Fibroblast of the aortic adventitia (primary cell): ENCODE measurements at regions not wholly inside any gene's neighbourhood (a gene's known extent, or its start where the extent isn't known, plus 50 kb on each side); places are given as distances from the start of the nearest gene placed in this dataset.

Experiments
- DNase-seq: peaks from one replicate; pipeline ENCODE4 v3.0.0-alpha.2; 2010; ENCODE audit warnings: low read depth
- H3K4me3 ChIP-seq: 2 replicates; pipeline ENCODE4 v1.5.1; 2011; ENCODE audit warnings: low read depth, mild to moderate bottlenecking, control low read depth, low read length, moderate library complexity
- TF ChIP-seq, protein P1 (sequence below): IDR thresholded peaks from 2 replicates; pipeline ENCODE4 v1.5.1; 2011; ENCODE audit warnings: mild to moderate bottlenecking, low read length, control low read depth, inconsistent platforms; ENCODE audit not compliant: insufficient read depth

DNA sequence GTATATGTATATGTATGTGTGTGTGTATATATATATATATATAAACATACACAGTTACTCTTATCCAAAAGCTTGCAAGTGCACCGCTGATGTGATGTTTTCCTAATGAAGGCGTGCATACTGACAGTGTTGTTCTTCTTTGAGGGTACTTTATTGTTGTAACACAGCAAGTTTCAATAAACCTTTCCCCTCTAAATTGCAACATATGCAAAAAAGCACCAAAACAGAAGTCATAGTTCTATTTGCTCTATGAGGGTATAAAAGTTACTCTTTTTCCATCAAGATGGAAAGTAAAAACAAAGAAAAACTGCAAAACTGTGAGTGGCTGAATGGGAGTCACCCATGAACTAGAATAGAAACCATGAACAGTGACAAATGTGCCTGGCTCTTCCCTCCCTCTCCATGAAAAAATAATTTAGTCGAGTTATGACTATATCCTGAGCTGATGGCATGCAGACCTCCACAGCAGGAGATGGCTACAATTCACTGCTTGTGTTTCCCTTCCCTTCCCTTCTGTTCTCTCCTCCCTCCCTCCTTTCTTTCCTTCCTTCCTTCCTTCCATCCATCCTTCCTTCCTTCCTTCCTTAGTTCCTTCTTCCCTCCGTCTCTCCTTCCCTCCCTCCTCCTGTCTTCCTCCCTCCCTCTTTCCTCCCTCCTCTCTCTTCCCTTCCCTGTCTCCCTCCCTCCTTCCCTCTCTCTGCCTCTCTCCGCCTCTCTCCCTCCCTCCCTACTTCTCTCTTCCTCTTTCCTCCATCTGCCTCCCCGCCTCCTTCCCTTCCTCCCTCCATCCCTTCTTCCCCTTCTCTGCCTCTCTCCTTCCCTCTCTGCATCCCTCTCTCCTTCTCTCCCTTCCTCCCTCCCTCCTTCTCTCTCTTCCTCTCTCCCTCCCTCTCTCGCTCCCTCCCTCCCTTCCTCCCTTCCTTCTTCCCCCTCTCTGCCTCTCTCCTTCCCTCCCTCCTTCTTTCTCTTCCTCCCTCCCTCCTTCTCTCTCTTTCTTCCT is 220.7 kb upstream of the POU3F1 start:
- TF ChIP-seq, protein P1, sequence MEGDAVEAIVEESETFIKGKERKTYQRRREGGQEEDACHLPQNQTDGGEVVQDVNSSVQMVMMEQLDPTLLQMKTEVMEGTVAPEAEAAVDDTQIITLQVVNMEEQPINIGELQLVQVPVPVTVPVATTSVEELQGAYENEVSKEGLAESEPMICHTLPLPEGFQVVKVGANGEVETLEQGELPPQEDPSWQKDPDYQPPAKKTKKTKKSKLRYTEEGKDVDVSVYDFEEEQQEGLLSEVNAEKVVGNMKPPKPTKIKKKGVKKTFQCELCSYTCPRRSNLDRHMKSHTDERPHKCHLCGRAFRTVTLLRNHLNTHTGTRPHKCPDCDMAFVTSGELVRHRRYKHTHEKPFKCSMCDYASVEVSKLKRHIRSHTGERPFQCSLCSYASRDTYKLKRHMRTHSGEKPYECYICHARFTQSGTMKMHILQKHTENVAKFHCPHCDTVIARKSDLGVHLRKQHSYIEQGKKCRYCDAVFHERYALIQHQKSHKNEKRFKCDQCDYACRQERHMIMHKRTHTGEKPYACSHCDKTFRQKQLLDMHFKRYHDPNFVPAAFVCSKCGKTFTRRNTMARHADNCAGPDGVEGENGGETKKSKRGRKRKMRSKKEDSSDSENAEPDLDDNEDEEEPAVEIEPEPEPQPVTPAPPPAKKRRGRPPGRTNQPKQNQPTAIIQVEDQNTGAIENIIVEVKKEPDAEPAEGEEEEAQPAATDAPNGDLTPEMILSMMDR: no peak
- no peak overlapping the region for H3K4me3 ChIP-seq
- no peak for DNase-seq

DNA sequence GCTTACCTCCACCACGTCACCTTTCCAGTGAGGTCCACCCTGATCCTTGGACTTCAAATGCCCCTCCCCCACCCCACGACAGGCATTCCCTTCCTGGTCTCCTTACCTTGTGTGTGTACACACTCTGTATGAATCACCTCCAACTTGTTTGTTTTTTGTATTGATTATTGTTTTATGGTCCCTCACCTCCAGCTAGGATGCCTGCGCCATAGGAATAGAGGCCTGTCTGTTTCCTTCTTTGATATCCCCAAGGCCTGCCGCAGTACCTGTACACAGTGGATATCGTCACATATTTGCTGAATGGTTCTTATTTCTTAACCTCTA is 219.6 kb upstream of the POU3F1 start:
- TF ChIP-seq, protein P1: no peak
- no peak overlapping the region for H3K4me3 ChIP-seq
- DNase-seq: no peak

DNA sequence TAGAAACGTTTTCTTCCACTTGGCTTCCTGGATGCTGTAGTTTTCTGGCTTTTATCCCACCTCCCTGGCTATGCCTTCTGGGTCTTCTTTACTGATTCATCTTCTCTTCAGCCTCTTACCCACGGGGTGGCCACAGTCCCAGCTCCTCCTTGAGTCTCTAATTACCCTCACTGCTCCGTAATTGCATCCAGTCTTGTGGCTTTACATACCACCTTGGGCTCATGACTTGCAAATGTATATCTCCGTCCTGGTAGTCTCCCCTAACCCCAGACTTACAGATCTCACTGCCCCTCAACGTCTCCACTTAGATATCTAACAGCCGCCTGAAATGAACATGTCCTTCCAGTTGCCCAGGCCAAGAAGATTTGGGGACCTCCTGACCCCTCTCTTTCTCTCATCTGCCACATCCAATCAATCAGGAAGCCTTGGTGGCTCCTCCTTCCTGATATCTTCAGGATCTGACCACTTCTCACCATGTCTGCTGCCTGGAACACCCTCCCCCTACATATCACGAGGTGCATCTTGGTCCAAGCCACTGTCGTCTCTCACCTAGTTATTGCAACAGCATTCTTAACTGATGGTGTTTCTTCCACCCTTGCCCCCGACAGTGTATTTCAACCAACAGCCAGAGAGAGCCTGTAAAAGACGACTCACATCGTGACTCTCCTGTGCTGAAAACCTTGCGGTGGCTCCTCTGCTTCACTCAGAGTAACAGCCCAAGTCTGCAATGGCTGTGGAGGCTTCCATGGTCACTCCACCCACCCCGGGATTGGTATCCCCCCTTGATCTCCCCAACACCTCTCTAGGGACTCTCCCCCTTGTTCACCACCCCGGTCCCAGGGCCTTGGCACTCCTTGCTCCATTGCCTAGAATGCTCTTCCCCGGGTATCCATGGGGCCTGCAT is 219.0 kb upstream of the POU3F1 start:
- H3K4me3 ChIP-seq: no peak overlapping the region
- DNase-seq: no peak
- TF ChIP-seq, protein P1: no peak

DNA sequence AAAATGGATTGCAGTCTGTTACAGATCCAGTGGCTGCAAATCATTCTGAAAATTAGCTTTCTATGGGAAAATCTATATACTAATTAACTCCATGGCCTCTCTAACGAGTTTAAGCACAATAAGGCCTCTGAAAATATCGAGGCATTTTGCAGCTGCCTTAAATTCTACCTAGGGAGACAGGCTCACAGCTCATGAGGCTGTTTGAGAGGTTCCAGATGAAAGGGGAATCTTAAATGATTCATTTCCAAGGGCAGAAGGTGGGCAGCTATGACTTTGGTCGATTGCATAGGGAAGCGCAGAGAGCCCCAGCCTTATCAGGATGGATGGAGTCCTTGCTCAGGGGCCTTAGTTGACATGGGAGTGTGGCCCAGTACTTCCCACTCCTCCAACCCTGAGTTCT is 216.8 kb upstream of the POU3F1 start:
- TF ChIP-seq, protein P1: no peak
- H3K4me3 ChIP-seq: no peak overlapping the region
- DNase-seq: no peak

DNA sequence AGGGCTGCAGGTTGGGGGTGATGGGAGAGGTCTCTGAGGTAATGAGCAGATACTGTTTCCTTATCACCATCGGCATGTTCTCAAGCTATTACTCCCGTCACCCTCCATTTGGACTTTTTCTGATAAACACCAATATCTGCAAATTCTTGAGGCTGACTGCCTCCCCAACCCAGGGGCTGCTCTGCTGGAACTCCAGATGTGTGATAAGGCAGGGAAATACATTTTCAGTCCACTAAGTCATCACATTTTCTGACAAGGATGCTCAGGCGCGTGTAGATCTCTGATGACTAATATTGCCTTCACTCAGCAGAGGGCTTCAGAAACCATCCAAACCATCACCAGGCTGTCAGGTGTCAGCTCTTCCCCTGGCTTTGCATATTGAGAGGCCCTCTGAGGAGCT is 215.0 kb upstream of the POU3F1 start:
- no peak for DNase-seq
- H3K4me3 ChIP-seq: no peak overlapping the region
- TF ChIP-seq, protein P1: no peak

DNA sequence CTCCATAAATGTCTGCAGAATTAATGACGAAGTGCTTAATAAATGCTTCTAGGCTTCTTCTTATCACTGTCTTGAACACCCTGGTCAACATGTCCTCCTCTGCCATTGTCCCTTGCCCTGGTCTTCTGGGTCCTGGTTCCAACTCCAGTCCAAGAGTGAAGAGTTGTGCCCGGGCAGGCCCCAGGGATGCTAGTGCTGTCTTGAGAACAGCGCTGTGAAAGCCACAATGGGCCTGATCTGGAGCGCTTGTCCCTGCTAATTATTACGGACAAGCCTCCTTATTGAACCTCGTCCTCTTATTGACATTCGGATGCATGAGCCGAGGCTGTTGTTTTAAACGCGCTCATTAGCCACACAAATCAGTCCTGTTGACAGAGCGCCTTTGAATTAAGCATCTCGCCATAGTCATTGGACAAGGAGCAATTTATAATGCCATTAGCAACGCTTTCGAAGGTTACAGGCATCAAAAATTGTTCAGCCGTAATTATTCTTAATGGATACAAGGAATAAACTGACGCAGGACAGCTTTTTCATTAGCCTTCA is 211.6 kb upstream of the POU3F1 start:
- TF ChIP-seq, protein P1: no peak
- H3K4me3 ChIP-seq: no peak overlapping the region
- DNase-seq: no peak
